Mesenchymal stem cell (in vitro differentiated cells and primary cell): ENCODE measurements at regions not wholly inside any gene's neighbourhood (a gene's known extent, or its start where the extent isn't known, plus 50 kb on each side); places are given as distances from the start of the nearest gene placed in this dataset.

Experiments
- DNase-seq: peaks from one replicate; pipeline ENCODE4 v3.0.0-alpha.2; 2013
- H2AFZ ChIP-seq: one replicate; pipeline ENCODE4 v1.6.1; 2013; ENCODE audit warnings: low read depth, mild to moderate bottlenecking, control low read depth, inconsistent platforms, low read length, moderate library complexity
- H2AK5ac ChIP-seq: 2 replicates; pipeline ENCODE4 v1.6.1; 2013; ENCODE audit warnings: low read length, moderate library complexity, mild to moderate bottlenecking, inconsistent platforms; ENCODE audit not compliant: severe bottlenecking
- H2BK120ac ChIP-seq: one replicate; pipeline ENCODE4 v1.6.1; 2013; ENCODE audit warnings: low read depth, mild to moderate bottlenecking, inconsistent platforms, low read length, moderate library complexity
- H2BK12ac ChIP-seq, 2 experiments: one replicate each; pipeline ENCODE4 v1.6.1; 2013; ENCODE audit warnings: inconsistent platforms in 2 of 2, low read length in 2 of 2, mild to moderate bottlenecking in 2 of 2, moderate library complexity in 2 of 2, control low read depth in 1 of 2
- H2BK15ac ChIP-seq: one replicate; pipeline ENCODE4 v1.6.1; 2013; ENCODE audit warnings: mild to moderate bottlenecking, low read depth, inconsistent platforms; ENCODE audit not compliant: poor library complexity, severe bottlenecking
- H2BK5ac ChIP-seq: 2 replicates; pipeline ENCODE4 v1.6.1; 2013; ENCODE audit warnings: low read depth, mild to moderate bottlenecking, low read length, control low read depth, inconsistent platforms; ENCODE audit not compliant: poor library complexity, severe bottlenecking
- H3K14ac ChIP-seq, 2 experiments: one replicate each; pipeline ENCODE4 v1.6.1; 2013; ENCODE audit warnings: inconsistent platforms in 2 of 2, low read length in 2 of 2, control low read depth in 1 of 2, mild to moderate bottlenecking in 1 of 2, moderate library complexity in 1 of 2
- H3K18ac ChIP-seq, 2 experiments: one replicate each; pipeline ENCODE4 v1.6.1; 2013; ENCODE audit warnings: inconsistent platforms in 2 of 2, low read length in 2 of 2, control low read depth in 1 of 2, low read depth in 1 of 2, mild to moderate bottlenecking in 1 of 2
- H3K23ac ChIP-seq, 2 experiments: one replicate each; pipeline ENCODE4 v1.6.1; 2013; ENCODE audit warnings: inconsistent platforms in 2 of 2, low read length in 2 of 2, mild to moderate bottlenecking in 2 of 2, moderate library complexity in 2 of 2, control low read depth in 1 of 2
- H3K27ac ChIP-seq: 2 replicates; pipeline ENCODE4 v1.5.1; 2013; ENCODE audit warnings: mild to moderate bottlenecking, moderate library complexity, low read length, control low read depth, inconsistent platforms; ENCODE audit not compliant: poor library complexity, severe bottlenecking
- H3K27me3 ChIP-seq, 2 experiments: 2 replicates each; pipeline versions ENCODE4 v1.6.1 to v1.7.0; 2013; ENCODE audit warnings: low read length in 2 of 2, mild to moderate bottlenecking in 2 of 2, moderate library complexity in 2 of 2, control low read depth in 1 of 2, inconsistent platforms in 1 of 2; ENCODE audit not compliant: control insufficient read depth in 1 of 2, insufficient read depth in 1 of 2
- H3K36me3 ChIP-seq, 2 experiments: 2 replicates each; pipeline versions ENCODE4 v1.6.1 to v1.7.0; 2013; ENCODE audit warnings: low read length in 2 of 2, control low read depth in 1 of 2, inconsistent platforms in 1 of 2, low read depth in 1 of 2, mild to moderate bottlenecking in 1 of 2; ENCODE audit not compliant: insufficient read depth in 2 of 2, control insufficient read depth in 1 of 2
- H3K4ac ChIP-seq, 2 experiments: one replicate each; pipeline ENCODE4 v1.6.1; 2013; ENCODE audit warnings: inconsistent platforms in 2 of 2, low read length in 2 of 2, mild to moderate bottlenecking in 2 of 2, moderate library complexity in 2 of 2, control low read depth in 1 of 2, low read depth in 1 of 2
- H3K4me1 ChIP-seq: 2 replicates; pipeline ENCODE4 v1.6.1; 2013; ENCODE audit warnings: low read depth, low read length, control low read depth; ENCODE audit not compliant: control insufficient read depth, insufficient read depth
- H3K4me2 ChIP-seq: 2 replicates; pipeline ENCODE4 v1.6.1; 2013; ENCODE audit warnings: low read length, mild to moderate bottlenecking, inconsistent platforms; ENCODE audit not compliant: poor library complexity, severe bottlenecking
- H3K4me3 ChIP-seq, 2 experiments: 2 replicates each; pipeline versions ENCODE4 v1.5.1 to v1.7.0; 2013; ENCODE audit warnings: low read length in 2 of 2, mild to moderate bottlenecking in 2 of 2, control low read depth in 1 of 2, low read depth in 1 of 2; ENCODE audit not compliant: insufficient read depth in 1 of 2
- H3K79me1 ChIP-seq: replicated peaks from 2 replicates; pipeline ENCODE4 v1.6.1; 2013; ENCODE audit warnings: mild to moderate bottlenecking, control low read depth, low read length, inconsistent platforms; ENCODE audit not compliant: poor library complexity, severe bottlenecking
- H3K9ac ChIP-seq: 2 replicates; pipeline ENCODE4 v1.7.0; 2013; ENCODE audit warnings: mild to moderate bottlenecking, low read length, moderate library complexity
- H3K9me3 ChIP-seq: 2 replicates; pipeline ENCODE4 v1.7.0; 2013; ENCODE audit warnings: mild to moderate bottlenecking, low read length; ENCODE audit not compliant: control insufficient read depth
- H4K8ac ChIP-seq: one replicate; pipeline ENCODE4 v1.6.1; 2013; ENCODE audit warnings: inconsistent platforms, mild to moderate bottlenecking, low read length, moderate library complexity
- H4K91ac ChIP-seq: one replicate; pipeline ENCODE4 v1.6.1; 2013; ENCODE audit warnings: mild to moderate bottlenecking, low read length, inconsistent platforms
- WGBS: methylation state at CpG from one replicate; pipeline ENCODE4 v1.1.7; 2013; ENCODE audit warnings: mixed read lengths; 5-methylcytosine and 5-hydroxymethylcytosine counted together

DNA sequence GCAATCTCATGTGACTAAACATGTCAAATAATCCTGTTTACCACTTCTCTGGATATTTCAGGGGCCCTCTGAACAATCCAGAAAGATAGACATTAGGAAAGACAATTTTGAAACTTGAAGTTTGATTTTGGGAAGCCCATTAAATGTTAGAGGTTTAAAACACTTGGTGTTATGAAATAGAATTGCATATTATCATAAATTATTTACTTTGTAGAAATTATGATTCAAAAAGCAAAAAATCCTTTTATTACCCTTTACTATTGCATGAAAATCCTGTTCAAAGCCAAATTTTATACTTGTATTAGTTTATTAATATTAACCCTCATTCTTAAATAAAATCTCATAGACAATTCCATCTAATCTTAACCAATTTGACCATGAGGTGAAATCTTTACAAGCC, 1091.5 kb upstream of the ALCAM start:
- Histone ChIP-seq H2BK15ac (no peak overlapping the region), H3K4me3 (no peak overlapping the region), H3K23ac (no peak overlapping the region), H4K8ac (no peak overlapping the region), H4K91ac (no peak overlapping the region), H2AK5ac (no peak overlapping the region), H2BK120ac (no peak overlapping the region), H3K9ac (no peak overlapping the region), H3K36me3 (no peaks in the 10 kb centered on the region), H2AFZ (no peak overlapping the region), H3K27me3 (no peaks in the 10 kb centered on the region), H3K27ac (no peak overlapping the region), H3K4me2 (no peak overlapping the region), H3K18ac (no peak overlapping the region), H3K4ac (no peak overlapping the region), H2BK5ac (no peak overlapping the region), H3K14ac (no peak overlapping the region), H3K79me1 (no peaks in the 10 kb centered on the region), H2BK12ac (no peak overlapping the region), H3K9me3 (peaks cover 40% of the 10 kb centered on the region), H3K4me1 (no peaks in the 10 kb centered on the region)
- no peak for DNase-seq

DNA sequence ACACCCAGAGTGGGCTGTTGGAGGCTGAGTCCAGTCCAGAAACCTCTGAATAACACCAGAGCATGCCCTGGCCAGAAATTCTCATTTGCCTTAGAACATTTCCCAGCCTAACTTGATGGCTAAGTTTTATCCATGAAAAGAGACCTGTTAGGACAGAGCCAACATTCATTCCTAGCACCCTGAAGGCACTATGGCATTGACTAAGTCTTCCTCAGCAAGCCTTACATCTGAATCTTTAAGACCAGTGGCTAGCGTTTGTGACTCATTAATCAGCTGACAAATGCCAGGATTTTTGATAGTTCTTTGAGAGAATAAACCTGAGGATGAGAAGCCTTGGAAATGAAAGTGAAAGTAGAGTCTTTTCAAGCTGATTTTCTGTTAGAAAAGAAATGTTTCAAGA, 1087.1 kb upstream of the ALCAM start:
- no peak overlapping the region for H3K4ac ChIP-seq
- peak overlapping the region; percentile 75 for H4K8ac ChIP-seq
- WGBS: 78% methylated on average over 1 of the region's 1 CpG

DNA sequence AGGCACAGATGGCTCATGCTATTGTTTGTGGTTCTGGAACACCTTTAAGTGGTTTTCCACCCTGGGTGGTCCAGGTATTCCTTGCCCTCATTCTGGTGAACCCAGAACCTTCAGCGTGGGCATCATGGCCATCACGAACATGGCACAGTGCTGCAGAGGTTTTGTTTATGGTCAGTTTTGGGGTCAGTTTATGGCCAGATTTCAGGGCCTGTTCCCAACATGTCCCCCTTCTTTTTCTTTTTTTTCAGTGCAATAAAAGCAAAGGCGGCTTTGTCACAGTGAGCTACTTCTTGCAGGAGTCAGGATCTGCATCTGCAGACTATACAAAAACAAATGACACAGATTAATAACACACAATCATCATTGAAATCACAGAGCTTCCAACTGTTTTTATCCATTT, 1085.0 kb upstream of the ALCAM start:
- no peaks in the 10 kb centered on the region for H3K79me1 ChIP-seq
- H2BK15ac ChIP-seq: no peak overlapping the region
- DNase-seq: no peak
- no peaks in the 10 kb centered on the region for H3K27me3 ChIP-seq
- H3K4me1 ChIP-seq: no peaks in the 10 kb centered on the region
- no peak overlapping the region for H3K14ac ChIP-seq
- H3K9me3 ChIP-seq: peaks cover 45% of the 10 kb centered on the region
- H3K4me2 ChIP-seq: no peak overlapping the region
- no peak overlapping the region for H3K4ac ChIP-seq
- no peak overlapping the region for H3K4me3 ChIP-seq
- H4K8ac ChIP-seq: no peak overlapping the region
- no peak overlapping the region for H2BK120ac ChIP-seq
- no peak overlapping the region for H3K18ac ChIP-seq
- no peak overlapping the region for H2BK12ac ChIP-seq
- no peaks in the 10 kb centered on the region for H3K36me3 ChIP-seq
- no peak overlapping the region for H3K9ac ChIP-seq
- no peak overlapping the region for H3K27ac ChIP-seq
- H2AFZ ChIP-seq: no peak overlapping the region
- no peak overlapping the region for H4K91ac ChIP-seq
- no peak overlapping the region for H2BK5ac ChIP-seq
- WGBS: 96% methylated on average over 3 of the region's 3 CpGs
- H3K23ac ChIP-seq: no peak overlapping the region
- H2AK5ac ChIP-seq: no peak overlapping the region

More for the DNA sequence above, 1087.1 kb upstream of the ALCAM start:
- Histone ChIP-seq H3K23ac (no peak overlapping the region), H2BK5ac (no peak overlapping the region), H3K27me3 (no peaks in the 10 kb centered on the region), H4K91ac (no peak overlapping the region), H3K4me1 (no peaks in the 10 kb centered on the region), H2BK15ac (no peak overlapping the region), H2BK12ac (no peak overlapping the region), H3K4me2 (no peak overlapping the region), H3K18ac (no peak overlapping the region), H3K4me3 (peak overlapping the region in 1 of 2 experiments; percentile 42), H2BK120ac (peak overlapping the region; percentile 79), H3K9ac (peak overlapping the region; percentile 90), H3K14ac (no peak overlapping the region), H2AK5ac (no peak overlapping the region), H3K9me3 (peaks cover 60% of the 10 kb centered on the region), H3K79me1 (no peaks in the 10 kb centered on the region), H3K27ac (peak overlapping the region; percentile 37), H2AFZ (no peak overlapping the region), H3K36me3 (no peaks in the 10 kb centered on the region)
- DNase-seq: peak; percentile 73

DNA sequence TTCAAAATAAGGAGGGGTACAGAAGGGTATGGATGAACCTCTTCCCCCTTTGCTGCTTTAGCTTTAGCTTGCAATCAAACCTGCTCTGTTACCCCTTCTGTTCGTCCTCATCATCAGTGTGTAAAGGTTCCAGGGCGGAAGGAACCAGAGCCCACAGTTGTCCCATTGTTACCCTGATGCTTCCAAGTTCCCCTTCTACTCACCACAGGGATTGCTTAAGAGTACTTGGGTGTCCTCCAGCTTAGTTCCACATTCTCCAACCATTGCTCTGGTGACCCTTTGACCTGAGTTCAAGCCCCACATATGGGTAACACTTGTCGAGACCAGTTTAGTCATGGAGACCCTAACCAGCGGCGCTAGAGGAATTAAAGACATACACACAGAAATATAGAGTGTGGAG, 1080.1 kb upstream of the ALCAM start:
- DNase-seq: no peak
- Histone ChIP-seq H2AFZ (no peak overlapping the region), H2BK5ac (no peak overlapping the region), H3K27me3 (no peaks in the 10 kb centered on the region), H3K23ac (no peak overlapping the region), H2BK12ac (no peak overlapping the region), H3K4ac (no peak overlapping the region), H2BK120ac (no peak overlapping the region), H3K4me2 (no peak overlapping the region), H3K9me3 (peaks cover 16% of the 10 kb centered on the region), H3K27ac (no peak overlapping the region), H3K79me1 (no peaks in the 10 kb centered on the region), H3K36me3 (no peaks in the 10 kb centered on the region), H3K14ac (no peak overlapping the region), H2AK5ac (no peak overlapping the region), H3K4me3 (no peak overlapping the region), H2BK15ac (no peak overlapping the region), H3K9ac (no peak overlapping the region), H3K18ac (no peak overlapping the region), H4K91ac (no peak overlapping the region), H3K4me1 (no peaks in the 10 kb centered on the region), H4K8ac (no peak overlapping the region)
- WGBS: 92% methylated on average over 5 of the region's 5 CpGs
